Mesenchymal stem cell (in vitro differentiated cells and primary cell): ENCODE measurements at regions not wholly inside any gene's neighbourhood (a gene's known extent, or its start where the extent isn't known, plus 50 kb on each side); places are given as distances from the start of the nearest gene placed in this dataset.

Experiments
- DNase-seq: peaks from one replicate; pipeline ENCODE4 v3.0.0-alpha.2; 2013
- H2AFZ ChIP-seq: one replicate; pipeline ENCODE4 v1.6.1; 2013; ENCODE audit warnings: low read depth, mild to moderate bottlenecking, control low read depth, inconsistent platforms, low read length, moderate library complexity
- H2AK5ac ChIP-seq: 2 replicates; pipeline ENCODE4 v1.6.1; 2013; ENCODE audit warnings: low read length, moderate library complexity, mild to moderate bottlenecking, inconsistent platforms; ENCODE audit not compliant: severe bottlenecking
- H2BK120ac ChIP-seq: one replicate; pipeline ENCODE4 v1.6.1; 2013; ENCODE audit warnings: low read depth, mild to moderate bottlenecking, inconsistent platforms, low read length, moderate library complexity
- H2BK12ac ChIP-seq, 2 experiments: one replicate each; pipeline ENCODE4 v1.6.1; 2013; ENCODE audit warnings: inconsistent platforms in 2 of 2, low read length in 2 of 2, mild to moderate bottlenecking in 2 of 2, moderate library complexity in 2 of 2, control low read depth in 1 of 2
- H2BK15ac ChIP-seq: one replicate; pipeline ENCODE4 v1.6.1; 2013; ENCODE audit warnings: mild to moderate bottlenecking, low read depth, inconsistent platforms; ENCODE audit not compliant: poor library complexity, severe bottlenecking
- H2BK5ac ChIP-seq: 2 replicates; pipeline ENCODE4 v1.6.1; 2013; ENCODE audit warnings: low read depth, mild to moderate bottlenecking, low read length, control low read depth, inconsistent platforms; ENCODE audit not compliant: poor library complexity, severe bottlenecking
- H3K14ac ChIP-seq, 2 experiments: one replicate each; pipeline ENCODE4 v1.6.1; 2013; ENCODE audit warnings: inconsistent platforms in 2 of 2, low read length in 2 of 2, control low read depth in 1 of 2, mild to moderate bottlenecking in 1 of 2, moderate library complexity in 1 of 2
- H3K18ac ChIP-seq, 2 experiments: one replicate each; pipeline ENCODE4 v1.6.1; 2013; ENCODE audit warnings: inconsistent platforms in 2 of 2, low read length in 2 of 2, control low read depth in 1 of 2, low read depth in 1 of 2, mild to moderate bottlenecking in 1 of 2
- H3K23ac ChIP-seq, 2 experiments: one replicate each; pipeline ENCODE4 v1.6.1; 2013; ENCODE audit warnings: inconsistent platforms in 2 of 2, low read length in 2 of 2, mild to moderate bottlenecking in 2 of 2, moderate library complexity in 2 of 2, control low read depth in 1 of 2
- H3K27ac ChIP-seq: 2 replicates; pipeline ENCODE4 v1.5.1; 2013; ENCODE audit warnings: mild to moderate bottlenecking, moderate library complexity, low read length, control low read depth, inconsistent platforms; ENCODE audit not compliant: poor library complexity, severe bottlenecking
- H3K27me3 ChIP-seq, 2 experiments: 2 replicates each; pipeline versions ENCODE4 v1.6.1 to v1.7.0; 2013; ENCODE audit warnings: low read length in 2 of 2, mild to moderate bottlenecking in 2 of 2, moderate library complexity in 2 of 2, control low read depth in 1 of 2, inconsistent platforms in 1 of 2; ENCODE audit not compliant: control insufficient read depth in 1 of 2, insufficient read depth in 1 of 2
- H3K36me3 ChIP-seq, 2 experiments: 2 replicates each; pipeline versions ENCODE4 v1.6.1 to v1.7.0; 2013; ENCODE audit warnings: low read length in 2 of 2, control low read depth in 1 of 2, inconsistent platforms in 1 of 2, low read depth in 1 of 2, mild to moderate bottlenecking in 1 of 2; ENCODE audit not compliant: insufficient read depth in 2 of 2, control insufficient read depth in 1 of 2
- H3K4ac ChIP-seq, 2 experiments: one replicate each; pipeline ENCODE4 v1.6.1; 2013; ENCODE audit warnings: inconsistent platforms in 2 of 2, low read length in 2 of 2, mild to moderate bottlenecking in 2 of 2, moderate library complexity in 2 of 2, control low read depth in 1 of 2, low read depth in 1 of 2
- H3K4me1 ChIP-seq: 2 replicates; pipeline ENCODE4 v1.6.1; 2013; ENCODE audit warnings: low read depth, low read length, control low read depth; ENCODE audit not compliant: control insufficient read depth, insufficient read depth
- H3K4me2 ChIP-seq: 2 replicates; pipeline ENCODE4 v1.6.1; 2013; ENCODE audit warnings: low read length, mild to moderate bottlenecking, inconsistent platforms; ENCODE audit not compliant: poor library complexity, severe bottlenecking
- H3K4me3 ChIP-seq, 2 experiments: 2 replicates each; pipeline versions ENCODE4 v1.5.1 to v1.7.0; 2013; ENCODE audit warnings: low read length in 2 of 2, mild to moderate bottlenecking in 2 of 2, control low read depth in 1 of 2, low read depth in 1 of 2; ENCODE audit not compliant: insufficient read depth in 1 of 2
- H3K79me1 ChIP-seq: replicated peaks from 2 replicates; pipeline ENCODE4 v1.6.1; 2013; ENCODE audit warnings: mild to moderate bottlenecking, control low read depth, low read length, inconsistent platforms; ENCODE audit not compliant: poor library complexity, severe bottlenecking
- H3K9ac ChIP-seq: 2 replicates; pipeline ENCODE4 v1.7.0; 2013; ENCODE audit warnings: mild to moderate bottlenecking, low read length, moderate library complexity
- H3K9me3 ChIP-seq: 2 replicates; pipeline ENCODE4 v1.7.0; 2013; ENCODE audit warnings: mild to moderate bottlenecking, low read length; ENCODE audit not compliant: control insufficient read depth
- H4K8ac ChIP-seq: one replicate; pipeline ENCODE4 v1.6.1; 2013; ENCODE audit warnings: inconsistent platforms, mild to moderate bottlenecking, low read length, moderate library complexity
- H4K91ac ChIP-seq: one replicate; pipeline ENCODE4 v1.6.1; 2013; ENCODE audit warnings: mild to moderate bottlenecking, low read length, inconsistent platforms
- WGBS: methylation state at CpG from one replicate; pipeline ENCODE4 v1.1.7; 2013; ENCODE audit warnings: mixed read lengths; 5-methylcytosine and 5-hydroxymethylcytosine counted together

- 100% methylated on average over 2 of the region's 2 CpGs for WGBS
- no peak overlapping the region for H2BK15ac ChIP-seq
- no peaks in the 10 kb centered on the region for H3K36me3 ChIP-seq
- no peak overlapping the region for H2BK120ac ChIP-seq
- no peak overlapping the region for H4K91ac ChIP-seq
- H2AK5ac ChIP-seq: no peak overlapping the region
- H3K14ac ChIP-seq: no peak overlapping the region
- DNase-seq: no peak
- H3K23ac ChIP-seq: no peak overlapping the region
- no peak overlapping the region for H3K4me3 ChIP-seq
- H3K4ac ChIP-seq: no peak overlapping the region
- H4K8ac ChIP-seq: no peak overlapping the region
- H2BK12ac ChIP-seq: no peak overlapping the region
- no peaks in the 10 kb centered on the region for H3K79me1 ChIP-seq
- peaks cover 12% of the 10 kb centered on the region for H3K9me3 ChIP-seq
- no peak overlapping the region for H3K27ac ChIP-seq
- no peak overlapping the region for H2BK5ac ChIP-seq
- H2AFZ ChIP-seq: no peak overlapping the region
- H3K4me1 ChIP-seq: no peaks in the 10 kb centered on the region
- H3K4me2 ChIP-seq: no peak overlapping the region
- H3K27me3 ChIP-seq: no peaks in the 10 kb centered on the region
- H3K18ac ChIP-seq: no peak overlapping the region
- no peak overlapping the region for H3K9ac ChIP-seq
Measured at GRCh38 chr5:34550247-34550646, 105.9 kb upstream of the RAI14 start.

DNA sequence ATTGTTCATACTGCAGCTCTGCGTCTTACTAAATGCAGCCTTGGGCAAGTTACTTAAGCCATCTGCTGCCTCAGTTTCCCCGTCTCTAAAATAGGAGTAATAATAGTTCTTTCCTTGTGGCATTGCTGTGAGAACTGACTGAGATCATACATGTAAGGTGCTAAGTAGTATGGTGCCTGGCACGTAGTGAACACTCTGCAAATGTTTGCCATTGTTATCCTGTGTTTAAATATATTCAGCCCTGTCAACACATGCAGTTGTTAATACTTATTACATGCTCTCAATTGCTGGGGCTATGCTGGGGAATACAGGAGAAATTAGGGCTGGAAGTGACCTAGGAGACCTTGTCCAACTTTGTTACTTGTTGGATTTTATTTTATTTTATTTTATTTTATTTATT, 105.2 kb upstream of the RAI14 start:
- H3K9me3 ChIP-seq: peaks cover 5% of the 10 kb centered on the region
- no peak overlapping the region for H4K91ac ChIP-seq
- no peaks in the 10 kb centered on the region for H3K36me3 ChIP-seq
- no peak overlapping the region for H3K27ac ChIP-seq
- no peak overlapping the region for H3K14ac ChIP-seq
- WGBS: 50% methylated on average over 2 of the region's 3 CpGs
- H3K79me1 ChIP-seq: no peaks in the 10 kb centered on the region
- no peak overlapping the region for H3K4me2 ChIP-seq
- H2BK15ac ChIP-seq: no peak overlapping the region
- no peak overlapping the region for H2BK5ac ChIP-seq
- H2AK5ac ChIP-seq: no peak overlapping the region
- H2BK120ac ChIP-seq: no peak overlapping the region
- no peak overlapping the region for H3K23ac ChIP-seq
- no peak overlapping the region for H2AFZ ChIP-seq
- H3K27me3 ChIP-seq: no peaks in the 10 kb centered on the region
- no peak overlapping the region for H4K8ac ChIP-seq
- no peak overlapping the region for H3K4me3 ChIP-seq
- no peaks in the 10 kb centered on the region for H3K4me1 ChIP-seq
- no peak for DNase-seq
- H3K4ac ChIP-seq: no peak overlapping the region
- H3K18ac ChIP-seq: no peak overlapping the region
- H2BK12ac ChIP-seq: no peak overlapping the region
- no peak overlapping the region for H3K9ac ChIP-seq

DNA sequence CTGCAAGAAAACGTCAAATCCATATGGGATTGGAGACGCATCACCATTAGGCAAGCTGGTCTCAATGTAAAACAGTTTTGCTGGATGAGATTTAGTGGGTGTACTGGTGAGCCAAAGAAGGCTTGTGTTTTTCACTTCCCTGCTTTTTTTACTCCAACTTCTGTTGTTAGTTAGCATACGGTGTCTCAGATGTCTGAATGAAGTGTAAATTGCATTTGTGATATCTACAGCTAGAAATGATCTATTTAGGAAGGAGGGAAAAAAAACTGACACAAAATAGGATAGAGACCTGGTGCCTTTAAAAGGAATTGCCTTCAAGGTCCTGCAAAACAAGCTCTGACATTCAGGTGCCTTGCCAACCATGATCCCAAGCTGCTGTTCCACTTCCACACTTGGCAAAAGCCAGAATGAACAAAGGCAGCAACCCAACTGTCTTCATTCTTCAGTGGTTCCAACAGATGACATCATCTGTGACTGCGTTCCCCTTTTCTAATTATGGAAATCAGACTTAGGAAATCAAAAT, 104.2 kb upstream of the RAI14 start:
- H3K23ac ChIP-seq: no peak overlapping the region
- peaks cover 4% of the 10 kb centered on the region for H3K9me3 ChIP-seq
- H2AFZ ChIP-seq: no peak overlapping the region

GRCh38 chr5:34552686-34553085, 103.4 kb upstream of the RAI14 start:
- WGBS: 97% methylated on average over 3 of the region's 3 CpGs
- Histone ChIP-seq H2BK12ac (no peak overlapping the region), H2BK15ac (no peak overlapping the region), H3K27me3 (no peaks in the 10 kb centered on the region), H3K23ac (no peak overlapping the region), H3K14ac (no peak overlapping the region), H3K4ac (no peak overlapping the region), H3K9ac (peak overlapping the region; percentile 27), H3K4me1 (no peaks in the 10 kb centered on the region), H2AFZ (no peak overlapping the region), H3K4me3 (no peak overlapping the region), H3K79me1 (no peaks in the 10 kb centered on the region), H3K18ac (no peak overlapping the region), H4K8ac (no peak overlapping the region), H3K36me3 (no peaks in the 10 kb centered on the region), H2BK5ac (no peak overlapping the region), H2BK120ac (no peak overlapping the region), H3K4me2 (no peak overlapping the region), H2AK5ac (no peak overlapping the region), H3K27ac (no peak overlapping the region), H4K91ac (no peak overlapping the region), H3K9me3 (no peaks in the 10 kb centered on the region)
- no peak for DNase-seq

More for the DNA sequence above, 104.2 kb upstream of the RAI14 start:
- Histone ChIP-seq H3K14ac (no peak overlapping the region), H2BK5ac (no peak overlapping the region), H3K27ac (no peak overlapping the region), H2BK120ac (no peak overlapping the region), H4K8ac (no peak overlapping the region), H2BK12ac (no peak overlapping the region), H2AK5ac (no peak overlapping the region), H3K27me3 (no peaks in the 10 kb centered on the region), H3K4me1 (no peaks in the 10 kb centered on the region), H2BK15ac (no peak overlapping the region), H4K91ac (no peak overlapping the region), H3K9ac (peak overlapping the region; percentile 27), H3K4me2 (no peak overlapping the region), H3K18ac (no peak overlapping the region), H3K36me3 (no peaks in the 10 kb centered on the region), H3K4ac (no peak overlapping the region), H3K4me3 (peak overlapping the region in 1 of 2 experiments; percentile 46), H3K79me1 (no peaks in the 10 kb centered on the region)
- 92% methylated on average over 4 of the region's 4 CpGs for WGBS
- no peak for DNase-seq
